Fibroblast of lung (primary cell): ENCODE measurements at regions not wholly inside any gene's neighbourhood (a gene's known extent, or its start where the extent isn't known, plus 50 kb on each side); places are given as distances from the start of the nearest gene placed in this dataset.

Source experiments
- CTCF ChIP-seq, 2 donors: IDR thresholded peaks in 1 of 2; conservative IDR thresholded peaks in 1 of 2; 1 replicate in 1 of 2; 2 replicates in 1 of 2; pipeline ENCODE4 v1.5.1; 2011 to 2012; ENCODE audit warnings: low read length in 2 of 2, control low read depth in 1 of 2, inconsistent platforms in 1 of 2, low read depth in 1 of 2, mild to moderate bottlenecking in 1 of 2
- EZH2 ChIP-seq: IDR thresholded peaks from 2 replicates; pipeline ENCODE4 v1.5.1; 2012; ENCODE audit warnings: low read length, control low read depth, mild to moderate bottlenecking; ENCODE audit errors: missing control alignments

GRCh38 chr10:111131168-111131799 lies 54.5 kb downstream of the ADRA2A start:
- no peak for TF ChIP-seq CTCF (conservative IDR thresholded peaks at IDR 0.05 in 1 of 2, IDR thresholded peaks at IDR 0.05 in 1 of 2; ENCODE audit: low read depth in 1 of 2, low read length in 2 of 2)
- no peak for TF ChIP-seq EZH2
